K562 (cell line): ENCODE measurements at regions not wholly inside any gene's neighbourhood (a gene's known extent, or its start where the extent isn't known, plus 50 kb on each side); places are given as distances from the start of the nearest gene placed in this dataset.

ENCODE experiments used
- ATAC-seq: fragments of 200-7000 bp; cut with Tn5 transposase; 3 replicates; pipeline ENCODE4 v1.9.1; 2020; ENCODE audit warnings: moderate library complexity
- BruUV-seq: library from RNA; stranded (reverse); fragments of 400-500 nt; replicated peaks from 2 replicates; lab custom pipeline; 2021; lab: Mats Ljungman, UMichigan
- CTCF ChIA-PET: fragments of 300-600 bp; formaldehyde crosslinking; extraction: SDS; loops from one replicate; lab custom pipeline; 2021; ENCODE audit warnings: low intra/inter-chr PET ratio; lab: Yijun Ruan, JAX
- POLR2A ChIA-PET: fragments of 300-600, 350-650 bp; sonication (Branson Sonifier 250); formaldehyde crosslinking; extraction: SDS; loops from one replicate; lab custom pipeline; 2021; ENCODE audit warnings: antibody characterized with exemption, inconsistent platforms; lab: Yijun Ruan, JAX
- DNase-seq, 4 experiments: peaks; one replicate each; pipeline versions ENCODE4 v3.0.0 to v3.0.0-alpha.2; 2011 to 2018; ENCODE audit warnings: low spot score in 3 of 4, mixed read lengths in 3 of 4; ENCODE audit errors: extremely low read depth in 1 of 4
- FAIRE-seq: peaks from 2 replicates; lab custom pipeline; 2011; peaks lifted over from hg19 to GRCh38; lab: Jason Lieb, UNC
- H2AFZ ChIP-seq: 2 replicates; pipeline ENCODE4 v1.6.0; 2011; ENCODE audit warnings: low read depth, low read length, control low read depth, inconsistent platforms
- H3K27ac ChIP-seq: fragments of 200-600 bp; 3 replicates; pipeline ENCODE4 v1.8.0; 2011; ENCODE audit warnings: low read depth, mild to moderate bottlenecking, control low read depth, inconsistent platforms, low read length, moderate library complexity, mixed read lengths; ENCODE audit errors: extremely low read depth
- H3K27me3 ChIP-seq, 2 experiments: fragments of 300-600 bp in 1 of 2; 2 replicates in 1 of 2; 3 replicates in 1 of 2; pipeline versions ENCODE4 v1.6.0 to v1.8.0; 2011; ENCODE audit warnings: inconsistent platforms in 2 of 2, low read length in 2 of 2, mild to moderate bottlenecking in 1 of 2, mixed read lengths in 1 of 2, moderate library complexity in 1 of 2; ENCODE audit not compliant: control insufficient read depth in 2 of 2, insufficient read depth in 2 of 2
- H3K36me3 ChIP-seq: fragments of 300-600 bp; 3 replicates; pipeline ENCODE4 v1.8.0; 2011; ENCODE audit warnings: mild to moderate bottlenecking, low read length, inconsistent platforms; ENCODE audit not compliant: control insufficient read depth, insufficient read depth
- H3K4me1 ChIP-seq, 2 experiments: fragments of 200-600 bp in 1 of 2; replicated peaks in 1 of 2; 2 replicates in 1 of 2; 3 replicates in 1 of 2; pipeline versions ENCODE4 v1.5.1 to v1.8.0; 2011; ENCODE audit warnings: inconsistent platforms in 2 of 2, low read length in 2 of 2, mild to moderate bottlenecking in 1 of 2, mixed read lengths in 1 of 2, moderate library complexity in 1 of 2; ENCODE audit not compliant: control insufficient read depth in 2 of 2, insufficient read depth in 2 of 2
- H3K4me2 ChIP-seq: 2 replicates; pipeline ENCODE4 v1.6.1; 2011; ENCODE audit warnings: low read length, control low read depth, inconsistent platforms, mixed read lengths; ENCODE audit not compliant: insufficient read depth
- H3K4me3 ChIP-seq: fragments of 200-600 bp; sonication (generic), shearing (Covaris generic); 2 replicates; pipeline ENCODE4 v1.5.1; 2016; ENCODE audit warnings: control low read depth, inconsistent platforms
- H3K79me2 ChIP-seq: fragments of 200-600 bp; 3 replicates; pipeline ENCODE4 v1.8.0; 2011; ENCODE audit warnings: low read length, inconsistent platforms; ENCODE audit not compliant: control insufficient read depth, insufficient read depth
- H3K9ac ChIP-seq, 2 experiments: 2 replicates each; pipeline versions ENCODE4 v1.6.0 to v1.6.1; 2011; ENCODE audit warnings: low read depth in 2 of 2, low read length in 2 of 2, control low read depth in 1 of 2, inconsistent platforms in 1 of 2, mild to moderate bottlenecking in 1 of 2, mixed read lengths in 1 of 2; ENCODE audit not compliant: insufficient read depth in 1 of 2
- H3K9me1 ChIP-seq: one replicate; pipeline ENCODE4 v1.6.0; 2011; ENCODE audit warnings: inconsistent platforms, mild to moderate bottlenecking, low read length, moderate library complexity; ENCODE audit not compliant: control insufficient read depth, insufficient read depth
- H3K9me3 ChIP-seq: replicated peaks from 2 replicates; pipeline ENCODE4 v1.5.1; 2011; ENCODE audit warnings: low read depth, low read length, inconsistent platforms; ENCODE audit not compliant: control insufficient read depth, insufficient read depth
- H4K20me1 ChIP-seq: replicated peaks from 2 replicates; pipeline ENCODE4 v1.6.1; 2011; ENCODE audit warnings: low read length, inconsistent platforms, mixed read lengths; ENCODE audit not compliant: control insufficient read depth, insufficient read depth
- BACH1 ChIP-seq: fragments of 200-800 bp; sonication (Bioruptor generic); IDR thresholded peaks from 2 replicates; pipeline ENCODE4 v1.6.1; 2016; ENCODE audit warnings: missing genetic modification characterization, missing compliant biosample characterization
- CBFA2T2 ChIP-seq: fragments of 450-650 bp; conservative IDR thresholded peaks from 2 replicates; pipeline ENCODE4 v1.6.1; 2017; ENCODE audit warnings: mild to moderate bottlenecking
- CBFA2T3 ChIP-seq: fragments of 450-650 bp; IDR thresholded peaks from 2 replicates; pipeline ENCODE4 v1.6.1; 2017
- CREBBP ChIP-seq: IDR thresholded peaks from one replicate; pipeline ENCODE4 v1.6.1; 2012; ENCODE audit warnings: low read depth, mild to moderate bottlenecking, control low read depth, inconsistent platforms, low read length
- EGR1 ChIP-seq: fragments of 450-650 bp; conservative IDR thresholded peaks from 2 replicates; pipeline ENCODE4 v1.6.1; 2017; ENCODE audit warnings: mild to moderate bottlenecking
- FOSL1 ChIP-seq: fragments of 200-800 bp; sonication (Bioruptor generic); conservative IDR thresholded peaks from 2 replicates; pipeline ENCODE4 v1.6.1; 2016; ENCODE audit warnings: missing genetic modification characterization, missing compliant biosample characterization
- HDAC2 ChIP-seq: fragments of 450-650 bp; IDR thresholded peaks from 2 replicates; pipeline ENCODE4 v1.6.1; 2016; ENCODE audit warnings: mild to moderate bottlenecking
- MAFG ChIP-seq: fragments of 450-650 bp; conservative IDR thresholded peaks from 2 replicates; pipeline ENCODE4 v1.6.1; 2016; ENCODE audit warnings: missing genetic modification characterization, missing compliant biosample characterization
- MCM5 ChIP-seq: fragments of 450-650 bp; IDR thresholded peaks from 2 replicates; pipeline ENCODE4 v1.6.1; 2016; ENCODE audit warnings: low read depth
- MIER1 ChIP-seq: fragments of 450-650 bp; IDR thresholded peaks from 2 replicates; pipeline ENCODE4 v1.6.1; 2016; ENCODE audit warnings: antibody characterized with exemption, mild to moderate bottlenecking, low read depth
- NFYB ChIP-seq: IDR thresholded peaks from 2 replicates; pipeline ENCODE4 v1.6.1; 2011; ENCODE audit warnings: mild to moderate bottlenecking, moderate library complexity; ENCODE audit not compliant: insufficient read length; ENCODE audit errors: extremely low read depth
- ZNF324 ChIP-seq: fragments of 250-450 bp; sonication (Bioruptor Pico); IDR thresholded peaks from 2 replicates; pipeline ENCODE4 v1.4.0; 2020; ENCODE audit warnings: mild to moderate bottlenecking
- ZNF699 ChIP-seq: fragments of 250-450 bp; sonication (Bioruptor Pico); IDR thresholded peaks from 2 replicates; pipeline ENCODE4 v1.8.0; 2021; ENCODE audit warnings: mild to moderate bottlenecking, moderate library complexity; ENCODE audit not compliant: insufficient replicate concordance
- WGBS: fragments of 100-300 bp; shearing (Covaris generic); methylation state at CpG from one replicate; pipeline ENCODE4 v1.1.6; 2016; ENCODE audit warnings: low coverage, mixed read lengths; ENCODE audit not compliant: insufficient coverage; ENCODE audit errors: missing lambda C conversion rate; 5-methylcytosine and 5-hydroxymethylcytosine counted together
- in situ Hi-C: fragments of 300-500 bp; cut with MboI; formaldehyde crosslinking; loops from 4 replicates; pipeline ENCODE4 v1.15.0; 2018; ENCODE audit warnings: inconsistent platforms, mixed read lengths
- intact Hi-C: fragments of 100-400 bp; cut with micrococcal nuclease; formaldehyde crosslinking; loops from 2 replicates; pipeline ENCODE4 v1.14.2; 2022
- TF ChIP-seq, protein P1 (sequence below): IDR thresholded peaks from 2 replicates; pipeline ENCODE4 v1.6.1; 2011; ENCODE audit not compliant: insufficient read length; ENCODE audit errors: extremely low read depth
- TF ChIP-seq, protein P2 (sequence below): fragments of 250-450 bp; sonication (Bioruptor Pico); IDR thresholded peaks from 2 replicates; pipeline ENCODE4 v1.8.0; 2021; ENCODE audit warnings: moderate library complexity, mild to moderate bottlenecking, inconsistent platforms
- TF ChIP-seq, protein P3 (sequence below), 3 experiments: IDR thresholded peaks in 2 of 3; conservative IDR thresholded peaks in 1 of 3; 2 replicates each; pipeline ENCODE4 v1.5.1; 2011 to 2012; ENCODE audit warnings: low read length in 3 of 3, mild to moderate bottlenecking in 3 of 3, control low read depth in 2 of 3, improper control_type of control experiment in 1 of 3, inconsistent platforms in 1 of 3, low read depth in 1 of 3, mixed read lengths in 1 of 3, moderate library complexity in 1 of 3; ENCODE audit not compliant: insufficient read depth in 2 of 3

- POLR2A ChIA-PET, result interaction anchor here (0.6 kb wide), 1 partner anchor 300 kb away, joined by 3 read pairs; no protein-coding TSS in a partner anchor
- no peak overlapping the region for H3K4me3 ChIP-seq
- H3K9ac ChIP-seq, result no peak overlapping the region
- FAIRE-seq (no peak), ATAC-seq (0 out of 3 replicates have a peak, but pooled peaks have one; percentile 41), DNase-seq (peak in 1 of 4 experiments; percentile 11)
- H3K79me2 ChIP-seq, result no peaks in the 10 kb centered on the region
- in situ Hi-C loops (no loop called here), intact Hi-C loops (no loop called here)
- no peaks in the 10 kb centered on the region for H3K9me1 ChIP-seq
- no peak overlapping the region for H2AFZ ChIP-seq
- CTCF ChIA-PET, result no interaction called here
- peaks cover 0 to 12% of the 10 kb centered on the region in 2 experiments; a peak in 2 of 5 replicates for H3K27me3 ChIP-seq
- H3K36me3 ChIP-seq, result no peaks in the 10 kb centered on the region
- 0% methylated on average over 6 of the region's 6 CpGs for WGBS
- no peaks in the 10 kb centered on the region for H3K9me3 ChIP-seq
- H3K27ac ChIP-seq, result no peak overlapping the region
- H4K20me1 ChIP-seq, result no peaks in the 10 kb centered on the region
- H3K4me2 ChIP-seq, result no peak overlapping the region
- no peaks in the 10 kb centered on the region for H3K4me1 ChIP-seq
- no TSS peak for BruUV-seq
- TF ChIP-seq FOSL1, result peak; percentile 90
- TF ChIP-seq, protein P1, sequence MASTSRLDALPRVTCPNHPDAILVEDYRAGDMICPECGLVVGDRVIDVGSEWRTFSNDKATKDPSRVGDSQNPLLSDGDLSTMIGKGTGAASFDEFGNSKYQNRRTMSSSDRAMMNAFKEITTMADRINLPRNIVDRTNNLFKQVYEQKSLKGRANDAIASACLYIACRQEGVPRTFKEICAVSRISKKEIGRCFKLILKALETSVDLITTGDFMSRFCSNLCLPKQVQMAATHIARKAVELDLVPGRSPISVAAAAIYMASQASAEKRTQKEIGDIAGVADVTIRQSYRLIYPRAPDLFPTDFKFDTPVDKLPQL, result no peak
- TF ChIP-seq CREBBP, result no peak
- TF ChIP-seq, protein P2, sequence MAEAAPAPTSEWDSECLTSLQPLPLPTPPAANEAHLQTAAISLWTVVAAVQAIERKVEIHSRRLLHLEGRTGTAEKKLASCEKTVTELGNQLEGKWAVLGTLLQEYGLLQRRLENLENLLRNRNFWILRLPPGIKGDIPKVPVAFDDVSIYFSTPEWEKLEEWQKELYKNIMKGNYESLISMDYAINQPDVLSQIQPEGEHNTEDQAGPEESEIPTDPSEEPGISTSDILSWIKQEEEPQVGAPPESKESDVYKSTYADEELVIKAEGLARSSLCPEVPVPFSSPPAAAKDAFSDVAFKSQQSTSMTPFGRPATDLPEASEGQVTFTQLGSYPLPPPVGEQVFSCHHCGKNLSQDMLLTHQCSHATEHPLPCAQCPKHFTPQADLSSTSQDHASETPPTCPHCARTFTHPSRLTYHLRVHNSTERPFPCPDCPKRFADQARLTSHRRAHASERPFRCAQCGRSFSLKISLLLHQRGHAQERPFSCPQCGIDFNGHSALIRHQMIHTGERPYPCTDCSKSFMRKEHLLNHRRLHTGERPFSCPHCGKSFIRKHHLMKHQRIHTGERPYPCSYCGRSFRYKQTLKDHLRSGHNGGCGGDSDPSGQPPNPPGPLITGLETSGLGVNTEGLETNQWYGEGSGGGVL (CRISPR knock-in tag), result no peak
- no peak for TF ChIP-seq NFYB
- TF ChIP-seq CBFA2T2, result 0 out of 2 replicates have a peak, but pooled peaks have one; percentile 14
- no peak for TF ChIP-seq BACH1 (tag)
- TF ChIP-seq CBFA2T3, result peak; percentile 9; the same call in 1 of the 2 replicates
- no peak for TF ChIP-seq ZNF699
- no peak for TF ChIP-seq EGR1
- no peak for TF ChIP-seq ZNF324 (CRISPR knock-in tag)
- 0 out of 2 replicates have a peak, but pooled peaks have one; percentile 7 for TF ChIP-seq MAFG (tag)
- TF ChIP-seq, protein P3, sequence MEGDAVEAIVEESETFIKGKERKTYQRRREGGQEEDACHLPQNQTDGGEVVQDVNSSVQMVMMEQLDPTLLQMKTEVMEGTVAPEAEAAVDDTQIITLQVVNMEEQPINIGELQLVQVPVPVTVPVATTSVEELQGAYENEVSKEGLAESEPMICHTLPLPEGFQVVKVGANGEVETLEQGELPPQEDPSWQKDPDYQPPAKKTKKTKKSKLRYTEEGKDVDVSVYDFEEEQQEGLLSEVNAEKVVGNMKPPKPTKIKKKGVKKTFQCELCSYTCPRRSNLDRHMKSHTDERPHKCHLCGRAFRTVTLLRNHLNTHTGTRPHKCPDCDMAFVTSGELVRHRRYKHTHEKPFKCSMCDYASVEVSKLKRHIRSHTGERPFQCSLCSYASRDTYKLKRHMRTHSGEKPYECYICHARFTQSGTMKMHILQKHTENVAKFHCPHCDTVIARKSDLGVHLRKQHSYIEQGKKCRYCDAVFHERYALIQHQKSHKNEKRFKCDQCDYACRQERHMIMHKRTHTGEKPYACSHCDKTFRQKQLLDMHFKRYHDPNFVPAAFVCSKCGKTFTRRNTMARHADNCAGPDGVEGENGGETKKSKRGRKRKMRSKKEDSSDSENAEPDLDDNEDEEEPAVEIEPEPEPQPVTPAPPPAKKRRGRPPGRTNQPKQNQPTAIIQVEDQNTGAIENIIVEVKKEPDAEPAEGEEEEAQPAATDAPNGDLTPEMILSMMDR (IDR thresholded peaks at IDR 0.05 in 2 of 3, conservative IDR thresholded peaks at IDR 0.05 in 1 of 3; ENCODE audit: insufficient read depth in 2 of 3, low read depth in 1 of 3, low read length in 3 of 3), result peak in 1 of 3 experiments; percentile 7; a peak in 2 of 6 replicates
- TF ChIP-seq MIER1, result no peak
- TF ChIP-seq HDAC2, result no peak
- no peak for TF ChIP-seq MCM5
Observed at GRCh38 chr2:45237850-45238542, 228.7 kb upstream of the SIX2 start.
